GM12872 (cell line): ENCODE measurements at regions not wholly inside any gene's neighbourhood (a gene's known extent, or its start where the extent isn't known, plus 50 kb on each side); places are given as distances from the start of the nearest gene placed in this dataset.

Experiments used
- TF ChIP-seq, protein P1 (sequence below): IDR thresholded peaks from 3 replicates; pipeline ENCODE4 v1.5.1; 2011; ENCODE audit warnings: low read depth, mild to moderate bottlenecking, low read length, moderate library complexity; ENCODE audit not compliant: insufficient read depth

DNA sequence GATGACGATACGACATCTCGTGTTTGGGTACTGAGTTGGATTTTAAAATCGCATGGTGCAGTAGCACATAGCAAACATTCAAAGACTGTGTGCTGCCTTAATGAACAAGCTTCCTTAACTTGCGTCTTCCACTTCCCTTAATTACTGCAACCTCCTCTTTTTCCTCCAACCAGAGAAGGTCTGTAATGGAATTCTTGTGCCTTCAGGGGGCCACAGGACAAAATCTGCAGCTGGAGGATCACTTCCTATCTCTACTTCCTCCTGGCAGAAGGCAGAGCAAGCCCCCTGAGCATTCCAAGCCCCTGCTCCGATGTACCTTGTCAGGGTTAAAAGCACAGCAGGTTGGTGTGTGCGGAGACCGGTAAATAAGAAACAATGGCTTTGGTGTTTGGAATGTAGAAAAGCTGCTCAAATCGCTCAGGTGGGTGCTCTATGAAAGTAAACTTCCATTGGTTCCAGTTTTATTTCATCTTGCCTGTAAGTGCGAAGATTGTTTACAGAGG, 151.3 kb upstream of the UQCRFS1 start:
- TF ChIP-seq, protein P1, sequence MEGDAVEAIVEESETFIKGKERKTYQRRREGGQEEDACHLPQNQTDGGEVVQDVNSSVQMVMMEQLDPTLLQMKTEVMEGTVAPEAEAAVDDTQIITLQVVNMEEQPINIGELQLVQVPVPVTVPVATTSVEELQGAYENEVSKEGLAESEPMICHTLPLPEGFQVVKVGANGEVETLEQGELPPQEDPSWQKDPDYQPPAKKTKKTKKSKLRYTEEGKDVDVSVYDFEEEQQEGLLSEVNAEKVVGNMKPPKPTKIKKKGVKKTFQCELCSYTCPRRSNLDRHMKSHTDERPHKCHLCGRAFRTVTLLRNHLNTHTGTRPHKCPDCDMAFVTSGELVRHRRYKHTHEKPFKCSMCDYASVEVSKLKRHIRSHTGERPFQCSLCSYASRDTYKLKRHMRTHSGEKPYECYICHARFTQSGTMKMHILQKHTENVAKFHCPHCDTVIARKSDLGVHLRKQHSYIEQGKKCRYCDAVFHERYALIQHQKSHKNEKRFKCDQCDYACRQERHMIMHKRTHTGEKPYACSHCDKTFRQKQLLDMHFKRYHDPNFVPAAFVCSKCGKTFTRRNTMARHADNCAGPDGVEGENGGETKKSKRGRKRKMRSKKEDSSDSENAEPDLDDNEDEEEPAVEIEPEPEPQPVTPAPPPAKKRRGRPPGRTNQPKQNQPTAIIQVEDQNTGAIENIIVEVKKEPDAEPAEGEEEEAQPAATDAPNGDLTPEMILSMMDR: no peak

DNA sequence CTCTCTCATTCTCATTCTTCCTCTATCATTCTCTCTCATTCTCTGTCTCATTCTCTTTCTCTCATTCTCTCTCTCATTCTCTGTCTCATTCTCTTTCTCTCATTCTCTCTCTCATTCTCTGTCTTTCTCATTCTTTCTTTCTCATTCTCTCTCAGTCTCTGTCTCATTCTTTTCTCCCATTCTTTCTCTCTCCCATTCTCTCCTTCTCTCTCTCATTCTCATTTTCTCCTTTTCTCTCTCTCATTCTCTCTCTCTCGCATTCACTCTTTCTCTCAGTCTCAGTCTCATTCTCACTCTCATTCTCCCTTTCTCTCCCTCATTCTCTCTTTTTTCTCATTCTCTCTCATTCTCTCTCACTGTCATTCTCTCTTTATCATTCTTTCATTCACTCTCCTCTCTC, 152.0 kb upstream of the UQCRFS1 start:
- TF ChIP-seq, protein P1: no peak

DNA sequence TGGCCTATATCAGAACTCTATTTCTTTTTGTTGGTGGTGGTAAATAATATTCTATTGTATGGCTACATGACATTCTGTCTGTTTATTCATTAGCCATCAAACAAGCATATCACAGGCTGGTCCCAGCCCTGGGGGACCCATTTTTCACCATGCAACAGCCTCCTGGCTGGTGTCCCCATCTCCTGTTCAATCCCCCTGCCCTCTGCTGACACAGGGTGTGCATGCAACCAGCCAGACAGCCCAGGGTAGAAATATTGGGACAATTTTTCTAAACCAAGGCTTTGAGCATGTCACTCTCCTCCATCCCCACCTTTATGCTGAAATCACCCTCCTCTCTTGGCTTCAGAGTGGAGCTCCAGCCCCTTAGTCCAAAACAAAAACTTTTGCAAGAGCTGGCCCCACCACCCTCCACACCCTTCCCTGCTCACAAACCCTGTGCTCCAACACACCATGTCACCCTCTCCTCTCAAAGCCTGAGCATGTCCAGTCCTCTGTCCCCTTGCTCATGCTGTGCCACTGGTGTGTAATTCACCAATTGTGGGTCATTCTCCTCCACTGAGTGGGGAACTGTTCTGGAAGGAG, 153.0 kb upstream of the UQCRFS1 start:
- TF ChIP-seq, protein P1: no peak

DNA sequence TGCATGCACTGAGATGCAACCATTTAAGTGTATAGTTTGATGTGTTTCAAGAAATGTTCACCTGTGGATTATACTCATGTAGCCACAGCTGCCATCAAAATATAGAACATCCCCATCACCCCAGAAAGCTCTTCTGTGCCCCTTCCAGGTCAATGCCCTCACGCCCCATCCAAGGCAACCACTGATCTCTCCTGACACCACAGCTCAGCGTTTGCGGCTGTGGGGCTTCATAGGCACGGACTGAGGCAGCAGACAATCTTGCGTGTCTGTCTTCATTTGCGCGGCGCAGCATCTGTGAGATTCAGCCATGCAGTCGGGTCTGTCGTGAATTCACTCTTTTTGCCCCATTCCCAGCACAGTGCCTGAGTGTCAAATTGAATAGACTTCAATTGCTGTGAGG, 153.8 kb upstream of the UQCRFS1 start:
- TF ChIP-seq, protein P1: no peak

DNA sequence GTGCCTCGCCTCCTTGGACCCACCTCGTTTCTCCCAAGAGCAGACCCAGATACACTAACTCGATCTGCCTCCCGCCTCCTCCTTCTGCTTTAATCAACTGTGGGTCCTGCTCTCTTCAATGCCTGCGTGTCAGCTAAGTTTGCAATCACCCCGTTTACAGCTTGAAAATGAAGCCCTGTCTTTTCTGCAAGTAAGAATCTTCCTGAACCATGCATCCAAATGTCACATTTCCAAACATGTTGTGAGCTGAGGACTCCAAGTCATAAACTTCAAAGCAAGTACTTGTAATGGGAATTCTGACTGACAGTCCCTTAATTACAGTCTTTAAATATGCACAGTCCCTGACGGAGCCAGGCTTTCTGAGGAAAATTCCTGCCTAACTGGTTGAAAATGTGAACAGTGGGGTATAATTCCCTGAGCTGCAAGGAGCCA, 154.9 kb upstream of the UQCRFS1 start:
- TF ChIP-seq, protein P1: no peak

DNA sequence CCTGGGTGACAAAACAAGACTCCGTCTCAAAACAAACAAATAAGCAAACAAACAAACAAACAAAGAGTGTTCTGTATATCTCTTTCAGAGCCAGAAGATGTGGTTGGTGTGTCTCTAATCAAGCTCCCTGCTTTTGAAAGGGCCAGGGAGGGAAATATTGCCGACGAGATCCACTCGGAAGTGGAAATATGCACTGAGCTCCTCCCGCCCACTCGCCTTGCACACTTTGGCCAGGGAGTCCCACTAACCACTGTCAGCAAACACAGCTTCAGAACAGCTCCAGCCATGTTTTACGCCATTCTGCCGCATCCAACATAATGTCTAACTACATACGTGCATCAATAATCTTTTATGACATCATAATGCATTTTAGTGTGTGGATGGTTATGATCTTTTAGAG, 155.5 kb upstream of the VSTM2B start:
- TF ChIP-seq, protein P1: no peak

DNA sequence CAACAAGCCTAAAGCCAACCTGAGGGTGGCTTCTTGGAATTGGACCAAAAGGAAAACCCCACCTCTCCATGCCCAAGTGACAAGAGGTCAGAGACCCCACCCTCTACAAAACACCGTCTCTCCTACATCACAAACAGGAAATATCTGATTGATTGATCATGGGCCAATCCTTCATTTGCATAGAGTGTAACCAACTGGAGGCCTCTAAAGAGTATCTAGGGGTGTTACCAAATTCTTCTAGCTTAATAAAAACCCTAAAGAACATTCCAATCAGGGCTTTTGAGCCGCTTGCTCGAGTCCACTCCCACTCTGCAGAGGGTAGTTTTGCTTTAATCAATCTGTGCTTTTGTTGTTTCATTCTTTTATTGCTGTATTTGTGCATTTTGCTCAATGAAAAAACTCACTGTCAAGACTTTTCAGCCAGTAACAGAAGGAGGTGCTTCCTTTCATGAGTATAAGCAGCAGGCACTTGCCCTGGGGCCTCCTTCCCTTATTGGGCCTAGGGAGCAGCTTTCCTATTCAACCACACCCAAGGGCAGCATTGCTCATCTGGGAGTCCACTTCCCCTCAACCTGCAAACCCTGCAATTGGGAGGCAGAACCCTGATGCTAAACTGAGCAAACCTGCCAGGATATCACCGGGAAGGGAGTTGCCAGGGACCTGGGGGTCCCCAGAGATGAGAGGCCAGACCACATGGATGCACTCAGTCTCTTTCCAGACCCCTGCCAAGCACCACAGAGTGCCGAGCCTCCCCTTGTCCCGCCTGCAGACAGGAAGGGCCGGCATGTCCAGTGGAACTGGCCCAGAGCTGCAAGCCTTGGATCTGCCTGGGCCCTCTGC, 154.3 kb upstream of the VSTM2B start:
- TF ChIP-seq, protein P1: no peak
